ENCODE measurements at regions not wholly inside any gene's neighbourhood (a gene's known extent, or its start where the extent isn't known, plus 50 kb on each side); places are given as distances from the start of the nearest gene placed in this dataset.

DNA sequence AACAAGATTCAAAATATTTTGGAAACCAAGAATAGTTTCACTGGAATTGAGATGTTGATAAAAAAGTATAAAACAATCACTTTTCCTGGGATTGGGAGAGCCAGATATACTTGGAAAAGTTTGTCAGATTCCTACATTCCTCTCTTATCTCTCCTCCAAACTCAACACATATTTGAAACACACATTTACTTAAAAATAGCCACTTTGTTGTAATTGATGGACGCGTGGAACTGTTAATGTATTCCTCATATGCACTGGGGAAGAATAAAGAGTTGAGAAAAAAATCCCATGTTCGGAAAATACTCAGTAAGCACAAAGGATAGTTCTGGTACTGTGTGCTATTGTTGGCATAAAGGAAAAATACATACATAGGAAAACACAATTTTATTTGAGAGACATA lies 195.6 kb upstream of the FLRT2 start:
- TF ChIP-seq, protein P1, sequence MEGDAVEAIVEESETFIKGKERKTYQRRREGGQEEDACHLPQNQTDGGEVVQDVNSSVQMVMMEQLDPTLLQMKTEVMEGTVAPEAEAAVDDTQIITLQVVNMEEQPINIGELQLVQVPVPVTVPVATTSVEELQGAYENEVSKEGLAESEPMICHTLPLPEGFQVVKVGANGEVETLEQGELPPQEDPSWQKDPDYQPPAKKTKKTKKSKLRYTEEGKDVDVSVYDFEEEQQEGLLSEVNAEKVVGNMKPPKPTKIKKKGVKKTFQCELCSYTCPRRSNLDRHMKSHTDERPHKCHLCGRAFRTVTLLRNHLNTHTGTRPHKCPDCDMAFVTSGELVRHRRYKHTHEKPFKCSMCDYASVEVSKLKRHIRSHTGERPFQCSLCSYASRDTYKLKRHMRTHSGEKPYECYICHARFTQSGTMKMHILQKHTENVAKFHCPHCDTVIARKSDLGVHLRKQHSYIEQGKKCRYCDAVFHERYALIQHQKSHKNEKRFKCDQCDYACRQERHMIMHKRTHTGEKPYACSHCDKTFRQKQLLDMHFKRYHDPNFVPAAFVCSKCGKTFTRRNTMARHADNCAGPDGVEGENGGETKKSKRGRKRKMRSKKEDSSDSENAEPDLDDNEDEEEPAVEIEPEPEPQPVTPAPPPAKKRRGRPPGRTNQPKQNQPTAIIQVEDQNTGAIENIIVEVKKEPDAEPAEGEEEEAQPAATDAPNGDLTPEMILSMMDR (IDR thresholded peaks at IDR 0.05) = no peak
- no peak for TF ChIP-seq POLR2AphosphoS5 (IDR thresholded peaks at IDR 0.05; ENCODE audit: low read depth, low read length)
- TF ChIP-seq, protein P2, sequence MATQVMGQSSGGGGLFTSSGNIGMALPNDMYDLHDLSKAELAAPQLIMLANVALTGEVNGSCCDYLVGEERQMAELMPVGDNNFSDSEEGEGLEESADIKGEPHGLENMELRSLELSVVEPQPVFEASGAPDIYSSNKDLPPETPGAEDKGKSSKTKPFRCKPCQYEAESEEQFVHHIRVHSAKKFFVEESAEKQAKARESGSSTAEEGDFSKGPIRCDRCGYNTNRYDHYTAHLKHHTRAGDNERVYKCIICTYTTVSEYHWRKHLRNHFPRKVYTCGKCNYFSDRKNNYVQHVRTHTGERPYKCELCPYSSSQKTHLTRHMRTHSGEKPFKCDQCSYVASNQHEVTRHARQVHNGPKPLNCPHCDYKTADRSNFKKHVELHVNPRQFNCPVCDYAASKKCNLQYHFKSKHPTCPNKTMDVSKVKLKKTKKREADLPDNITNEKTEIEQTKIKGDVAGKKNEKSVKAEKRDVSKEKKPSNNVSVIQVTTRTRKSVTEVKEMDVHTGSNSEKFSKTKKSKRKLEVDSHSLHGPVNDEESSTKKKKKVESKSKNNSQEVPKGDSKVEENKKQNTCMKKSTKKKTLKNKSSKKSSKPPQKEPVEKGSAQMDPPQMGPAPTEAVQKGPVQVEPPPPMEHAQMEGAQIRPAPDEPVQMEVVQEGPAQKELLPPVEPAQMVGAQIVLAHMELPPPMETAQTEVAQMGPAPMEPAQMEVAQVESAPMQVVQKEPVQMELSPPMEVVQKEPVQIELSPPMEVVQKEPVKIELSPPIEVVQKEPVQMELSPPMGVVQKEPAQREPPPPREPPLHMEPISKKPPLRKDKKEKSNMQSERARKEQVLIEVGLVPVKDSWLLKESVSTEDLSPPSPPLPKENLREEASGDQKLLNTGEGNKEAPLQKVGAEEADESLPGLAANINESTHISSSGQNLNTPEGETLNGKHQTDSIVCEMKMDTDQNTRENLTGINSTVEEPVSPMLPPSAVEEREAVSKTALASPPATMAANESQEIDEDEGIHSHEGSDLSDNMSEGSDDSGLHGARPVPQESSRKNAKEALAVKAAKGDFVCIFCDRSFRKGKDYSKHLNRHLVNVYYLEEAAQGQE (IDR thresholded peaks at IDR 0.05; ENCODE audit: insufficient read depth in 1 of 2, low read depth in 2 of 2, low read length in 1 of 2) = no peak
